ENCODE measurements at regions not wholly inside any gene's neighbourhood (a gene's known extent, or its start where the extent isn't known, plus 50 kb on each side); places are given as distances from the start of the nearest gene placed in this dataset.

- H3F3A ChIP-seq (ENCODE audit: control insufficient read depth, insufficient read depth), result no peaks in the 10 kb centered on the region
- no peaks in the 10 kb centered on the region for H3K79me2 ChIP-seq (ENCODE audit: control insufficient read depth, low read length)
- H3K4me2 ChIP-seq (ENCODE audit: low read length), result no peak overlapping the region
- no peak for TF ChIP-seq EZH2phosphoT487 (IDR thresholded peaks at IDR 0.05; ENCODE audit: borderline replicate concordance, low read length)
- TF ChIP-seq, protein P1, sequence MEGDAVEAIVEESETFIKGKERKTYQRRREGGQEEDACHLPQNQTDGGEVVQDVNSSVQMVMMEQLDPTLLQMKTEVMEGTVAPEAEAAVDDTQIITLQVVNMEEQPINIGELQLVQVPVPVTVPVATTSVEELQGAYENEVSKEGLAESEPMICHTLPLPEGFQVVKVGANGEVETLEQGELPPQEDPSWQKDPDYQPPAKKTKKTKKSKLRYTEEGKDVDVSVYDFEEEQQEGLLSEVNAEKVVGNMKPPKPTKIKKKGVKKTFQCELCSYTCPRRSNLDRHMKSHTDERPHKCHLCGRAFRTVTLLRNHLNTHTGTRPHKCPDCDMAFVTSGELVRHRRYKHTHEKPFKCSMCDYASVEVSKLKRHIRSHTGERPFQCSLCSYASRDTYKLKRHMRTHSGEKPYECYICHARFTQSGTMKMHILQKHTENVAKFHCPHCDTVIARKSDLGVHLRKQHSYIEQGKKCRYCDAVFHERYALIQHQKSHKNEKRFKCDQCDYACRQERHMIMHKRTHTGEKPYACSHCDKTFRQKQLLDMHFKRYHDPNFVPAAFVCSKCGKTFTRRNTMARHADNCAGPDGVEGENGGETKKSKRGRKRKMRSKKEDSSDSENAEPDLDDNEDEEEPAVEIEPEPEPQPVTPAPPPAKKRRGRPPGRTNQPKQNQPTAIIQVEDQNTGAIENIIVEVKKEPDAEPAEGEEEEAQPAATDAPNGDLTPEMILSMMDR (IDR thresholded peaks at IDR 0.05; ENCODE audit: low read depth, low read length, poor library complexity, severe bottlenecking), result no peak
- H3K36me3 ChIP-seq (ENCODE audit: control insufficient read depth, low read length), result no peaks in the 10 kb centered on the region
- no peaks in the 10 kb centered on the region for H3K9me2 ChIP-seq (replicated peaks; ENCODE audit: control insufficient read depth, low read length)
- no peak overlapping the region for H3K4me3 ChIP-seq (ENCODE audit: low read length)
- no peak overlapping the region for H3K27ac ChIP-seq (ENCODE audit: low read depth, low read length)
- H3K27me3 ChIP-seq (ENCODE audit: control insufficient read depth, low read length), result no peaks in the 10 kb centered on the region
- no peaks in the 10 kb centered on the region for H3K4me1 ChIP-seq (ENCODE audit: control insufficient read depth, low read length)
- no peaks in the 10 kb centered on the region for H3K9me3 ChIP-seq (ENCODE audit: control insufficient read depth, insufficient read depth, low read length)
- H4K20me1 ChIP-seq (ENCODE audit: control insufficient read depth, insufficient read depth, low read depth, low read length), result no peaks in the 10 kb centered on the region
Observed at GRCh38 chr3:94611596-94611995, 548.7 kb downstream of the NSUN3 start.

GRCh38 chr3:94612631-94613030 is 549.8 kb downstream of the NSUN3 start:
- no peaks in the 10 kb centered on the region for H3K9me3 ChIP-seq (ENCODE audit: control insufficient read depth, insufficient read depth, low read length)
- H3K27me3 ChIP-seq (ENCODE audit: control insufficient read depth, low read length), result no peaks in the 10 kb centered on the region
- no peaks in the 10 kb centered on the region for H3F3A ChIP-seq (ENCODE audit: control insufficient read depth, insufficient read depth)
- no peaks in the 10 kb centered on the region for H3K79me2 ChIP-seq (ENCODE audit: control insufficient read depth, low read length)
- no peaks in the 10 kb centered on the region for H3K4me1 ChIP-seq (ENCODE audit: control insufficient read depth, low read length)
- no peaks in the 10 kb centered on the region for H3K9me2 ChIP-seq (replicated peaks; ENCODE audit: control insufficient read depth, low read length)
- TF ChIP-seq, protein P1 (IDR thresholded peaks at IDR 0.05; ENCODE audit: low read depth, low read length, poor library complexity, severe bottlenecking), result no peak
- no peak for TF ChIP-seq EZH2phosphoT487 (IDR thresholded peaks at IDR 0.05; ENCODE audit: borderline replicate concordance, low read length)
- no peak overlapping the region for H3K27ac ChIP-seq (ENCODE audit: low read depth, low read length)
- H3K4me2 ChIP-seq (ENCODE audit: low read length), result no peak overlapping the region
- no peaks in the 10 kb centered on the region for H4K20me1 ChIP-seq (ENCODE audit: control insufficient read depth, insufficient read depth, low read depth, low read length)
- H3K36me3 ChIP-seq (ENCODE audit: control insufficient read depth, low read length), result no peaks in the 10 kb centered on the region
- H3K4me3 ChIP-seq (ENCODE audit: low read length), result no peak overlapping the region

DNA sequence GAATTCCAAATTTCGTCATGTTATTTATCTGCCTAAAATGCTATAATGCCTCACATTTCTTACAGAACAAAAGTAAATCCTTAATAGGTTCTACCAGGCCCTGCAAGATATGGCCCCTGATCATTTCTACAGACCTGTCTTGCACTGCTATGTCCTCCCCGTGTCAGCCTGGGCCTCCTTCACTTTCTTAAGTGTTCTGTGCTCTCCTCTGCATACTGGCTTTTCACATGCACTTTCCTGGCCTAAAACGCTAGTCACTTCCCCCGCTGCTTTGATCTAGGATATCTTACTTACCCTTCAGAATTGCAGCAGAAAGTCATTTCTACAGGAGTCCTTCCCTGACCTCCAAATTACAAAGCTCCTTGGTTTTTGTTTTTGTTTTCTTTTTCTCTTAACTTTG is 551.3 kb downstream of the NSUN3 start:
- Histone ChIP-seq H3K4me1 (ENCODE audit: control insufficient read depth, low read length) (no peaks in the 10 kb centered on the region), H3K9me3 (ENCODE audit: control insufficient read depth, insufficient read depth, low read length) (no peaks in the 10 kb centered on the region), H3K79me2 (ENCODE audit: control insufficient read depth, low read length) (no peaks in the 10 kb centered on the region), H3K9me2 (replicated peaks; ENCODE audit: control insufficient read depth, low read length) (no peaks in the 10 kb centered on the region), H3K4me3 (ENCODE audit: low read length) (no peak overlapping the region), H3F3A (ENCODE audit: control insufficient read depth, insufficient read depth) (no peaks in the 10 kb centered on the region), H4K20me1 (ENCODE audit: control insufficient read depth, insufficient read depth, low read depth, low read length) (no peaks in the 10 kb centered on the region), H3K27me3 (ENCODE audit: control insufficient read depth, low read length) (no peaks in the 10 kb centered on the region), H3K27ac (ENCODE audit: low read depth, low read length) (no peak overlapping the region), H3K36me3 (ENCODE audit: control insufficient read depth, low read length) (no peaks in the 10 kb centered on the region), H3K4me2 (ENCODE audit: low read length) (no peak overlapping the region)
- no peak for TF ChIP-seq EZH2phosphoT487 (IDR thresholded peaks at IDR 0.05; ENCODE audit: borderline replicate concordance, low read length)
- TF ChIP-seq, protein P1 (IDR thresholded peaks at IDR 0.05; ENCODE audit: low read depth, low read length, poor library complexity, severe bottlenecking), result no peak

All from DOHH2 (cell line).